B cell (primary cell): ENCODE measurements at regions not wholly inside any gene's neighbourhood (a gene's known extent, or its start where the extent isn't known, plus 50 kb on each side); places are given as distances from the start of the nearest gene placed in this dataset.

ENCODE experiments used
- CTCF ChIP-seq: fragments of 200-600 bp; IDR thresholded peaks from one replicate; pipeline ENCODE4 v1.8.0; 2022; ENCODE audit warnings: antibody characterized with exemption, mild to moderate bottlenecking
- EZH2 ChIP-seq: IDR thresholded peaks from 2 replicates; pipeline ENCODE4 v1.6.1; 2012; ENCODE audit warnings: borderline replicate concordance, low read depth, mild to moderate bottlenecking, moderate library complexity, low read length; ENCODE audit not compliant: insufficient read depth, poor library complexity, severe bottlenecking

DNA sequence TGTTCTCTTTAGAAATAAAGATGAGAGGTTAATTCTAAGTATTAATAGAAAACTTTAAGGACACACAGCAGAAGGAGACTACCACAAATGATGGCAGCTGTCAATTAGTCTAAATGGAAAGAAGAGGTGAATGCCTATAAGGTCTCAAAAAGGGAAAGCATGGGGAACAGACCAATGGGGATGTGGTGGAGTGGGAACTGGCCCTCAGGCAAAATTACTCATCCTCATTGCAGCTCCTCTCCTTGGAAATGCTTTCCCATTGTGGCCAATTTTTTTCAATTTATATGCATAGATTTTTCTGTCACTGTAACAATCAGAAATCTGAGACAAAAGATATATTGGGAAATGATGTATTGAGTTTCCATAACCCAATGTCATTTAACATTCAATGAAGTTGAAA lies 222.9 kb upstream of the DEFB112 start:
- TF ChIP-seq CTCF (no peak), EZH2 (no peak)
